H1 (cell line): ENCODE measurements at regions not wholly inside any gene's neighbourhood (a gene's known extent, or its start where the extent isn't known, plus 50 kb on each side); places are given as distances from the start of the nearest gene placed in this dataset.

Experiments used
- CTCF ChIA-PET: fragments of 300-600 bp; sonication (Branson Sonifier 250); formaldehyde crosslinking; loops from one replicate; lab custom pipeline; 2021; ENCODE audit not compliant: partially characterized antibody; lab: Charles Lee
- POLR2A ChIA-PET: fragments of 300-600 bp; sonication (Branson Sonifier 250); formaldehyde crosslinking; loops from one replicate; lab custom pipeline; 2021; ENCODE audit warnings: inconsistent platforms; ENCODE audit not compliant: partially characterized antibody; lab: Charles Lee
- DNase-seq, 2 experiments: peaks; one replicate each; pipeline versions ENCODE4 v3.0.0 to v3.0.0-alpha.2; 2010 to 2022; ENCODE audit warnings: low spot score in 2 of 2, low read depth in 1 of 2, mixed read lengths in 1 of 2
- FAIRE-seq: peaks from 2 replicates; lab custom pipeline; 2011; peaks lifted over from hg19 to GRCh38; lab: Jason Lieb, UNC
- H2AFZ ChIP-seq: 2 replicates; pipeline ENCODE4 v1.8.1; 2012; ENCODE audit warnings: low read length, inconsistent platforms
- H2AK5ac ChIP-seq: 2 replicates; pipeline ENCODE4 v1.6.1; 2013; ENCODE audit warnings: low read depth, low read length
- H2BK120ac ChIP-seq: replicated peaks from 2 replicates; pipeline ENCODE3; 2013; ENCODE audit warnings: low read depth, low read length, inconsistent platforms
- H2BK12ac ChIP-seq: 2 replicates; pipeline ENCODE4 v1.6.1; 2013; ENCODE audit warnings: low read depth, low read length
- H2BK15ac ChIP-seq: 2 replicates; pipeline ENCODE4 v1.6.1; 2013; ENCODE audit warnings: low read length
- H2BK20ac ChIP-seq: 2 replicates; pipeline ENCODE4 v1.6.1; 2013; ENCODE audit warnings: low read length
- H2BK5ac ChIP-seq: 2 replicates; pipeline ENCODE4 v1.6.1; 2013; ENCODE audit warnings: low read depth, low read length
- H3K14ac ChIP-seq: 2 replicates; pipeline ENCODE4 v1.6.1; 2013; ENCODE audit warnings: inconsistent platforms; ENCODE audit not compliant: insufficient read length
- H3K18ac ChIP-seq: 2 replicates; pipeline ENCODE4 v1.6.1; 2013; ENCODE audit warnings: low read length; ENCODE audit errors: extremely low read depth
- H3K23ac ChIP-seq: 2 replicates; pipeline ENCODE4 v1.6.1; 2013; ENCODE audit warnings: inconsistent platforms; ENCODE audit not compliant: insufficient read length
- H3K23me2 ChIP-seq: 2 replicates; pipeline ENCODE4 v1.6.1; 2013; ENCODE audit warnings: low read depth, low read length
- H3K27ac ChIP-seq: 2 replicates; pipeline ENCODE4 v1.6.1; 2011; ENCODE audit warnings: low read depth, low read length, inconsistent platforms
- H3K27me3 ChIP-seq, 4 experiments: replicated peaks in 1 of 4; 1 replicate in 1 of 4; 2 replicates in 3 of 4; pipeline versions ENCODE4 v1.6.1 to v1.8.1; 2011 to 2013; ENCODE audit warnings: low read length in 3 of 4, mild to moderate bottlenecking in 3 of 4, inconsistent platforms in 2 of 4, mixed read lengths in 2 of 4, moderate library complexity in 1 of 4; ENCODE audit not compliant: control insufficient read depth in 3 of 4, insufficient read depth in 3 of 4; ENCODE audit errors: extremely low read depth in 1 of 4
- H3K36me3 ChIP-seq, 4 experiments: 2 replicates each; pipeline versions ENCODE4 v1.6.1 to v1.8.1; 2011 to 2013; ENCODE audit warnings: mild to moderate bottlenecking in 4 of 4, low read length in 3 of 4, moderate library complexity in 2 of 4, control low read depth in 1 of 4, inconsistent platforms in 1 of 4; ENCODE audit not compliant: insufficient read depth in 4 of 4, control insufficient read depth in 2 of 4
- H3K4ac ChIP-seq: replicated peaks from 2 replicates; pipeline ENCODE3; 2013; ENCODE audit warnings: low read length, low read depth, mixed read lengths, inconsistent platforms; ENCODE audit not compliant: insufficient read length
- H3K4me1 ChIP-seq, 4 experiments: replicated peaks in 1 of 4; 1 replicate in 1 of 4; 2 replicates in 3 of 4; pipeline versions ENCODE4 v1.6.1 to v1.8.1; 2011 to 2013; ENCODE audit warnings: low read length in 3 of 4, inconsistent platforms in 2 of 4, mixed read lengths in 1 of 4; ENCODE audit not compliant: insufficient read depth in 4 of 4, control insufficient read depth in 3 of 4
- H3K4me2 ChIP-seq, 2 experiments: 2 replicates each; pipeline versions ENCODE4 v1.6.1 to v1.8.1; 2011 to 2013; ENCODE audit warnings: low read depth in 2 of 2, low read length in 2 of 2, control low read depth in 1 of 2, inconsistent platforms in 1 of 2, mild to moderate bottlenecking in 1 of 2; ENCODE audit not compliant: insufficient read depth in 1 of 2
- H3K4me3 ChIP-seq, 4 experiments: fragments of 200-600, 300-600 bp in 1 of 4; sonication (generic), shearing (Covaris generic), sonication (Bioruptor Twin) in 1 of 4; 2 replicates each; pipeline versions ENCODE4 v1.5.1 to v1.8.1; 2011 to 2016; ENCODE audit warnings: low read length in 4 of 4, low read depth in 3 of 4, control low read depth in 2 of 4, inconsistent platforms in 2 of 4, mild to moderate bottlenecking in 2 of 4, mixed read lengths in 1 of 4, moderate library complexity in 1 of 4; ENCODE audit not compliant: insufficient read depth in 2 of 4; ENCODE audit errors: extremely low read depth in 1 of 4
- H3K56ac ChIP-seq: replicated peaks from 2 replicates; pipeline ENCODE3; 2013; ENCODE audit warnings: low read depth, mild to moderate bottlenecking, mixed read lengths, low read length, inconsistent platforms; ENCODE audit not compliant: insufficient read length
- H3K79me1 ChIP-seq: 2 replicates; pipeline ENCODE4 v1.6.1; 2013; ENCODE audit warnings: low read depth, low read length, control low read depth
- H3K79me2 ChIP-seq, 2 experiments: 2 replicates each; pipeline versions ENCODE4 v1.6.1 to v1.8.1; 2012 to 2013; ENCODE audit warnings: low read length in 2 of 2, mild to moderate bottlenecking in 2 of 2, inconsistent platforms in 1 of 2; ENCODE audit not compliant: insufficient read depth in 2 of 2, control insufficient read depth in 1 of 2
- H3K9ac ChIP-seq, 4 experiments: replicated peaks in 1 of 4; 1 replicate in 1 of 4; 2 replicates in 3 of 4; pipeline versions ENCODE4 v1.6.1 to v1.8.1; 2011 to 2013; ENCODE audit warnings: low read depth in 3 of 4, low read length in 3 of 4, control low read depth in 2 of 4, mild to moderate bottlenecking in 2 of 4, moderate library complexity in 2 of 4, inconsistent platforms in 1 of 4; ENCODE audit errors: extremely low read depth in 1 of 4
- H3K9me3 ChIP-seq, 2 experiments: 2 replicates each; pipeline versions ENCODE4 v1.6.1 to v1.8.1; 2012 to 2013; ENCODE audit warnings: mild to moderate bottlenecking in 2 of 2, moderate library complexity in 2 of 2, control low read depth in 1 of 2, inconsistent platforms in 1 of 2, low read depth in 1 of 2, low read length in 1 of 2, mixed read lengths in 1 of 2; ENCODE audit not compliant: insufficient read depth in 2 of 2
- H4K20me1 ChIP-seq, 2 experiments: replicated peaks in 1 of 2; 2 replicates each; pipeline versions ENCODE3 to v1.8.1; 2011 to 2013; ENCODE audit warnings: inconsistent platforms in 2 of 2, low read length in 2 of 2, mild to moderate bottlenecking in 1 of 2; ENCODE audit not compliant: insufficient read depth in 2 of 2, control insufficient read depth in 1 of 2
- H4K5ac ChIP-seq: 2 replicates; pipeline ENCODE4 v1.6.1; 2013; ENCODE audit warnings: low read length, low read depth, mixed read lengths, inconsistent platforms; ENCODE audit not compliant: insufficient read length
- H4K8ac ChIP-seq: 2 replicates; pipeline ENCODE4 v1.8.0; 2013; ENCODE audit warnings: mild to moderate bottlenecking, moderate library complexity, low read length, inconsistent platforms; ENCODE audit not compliant: insufficient read depth; ENCODE audit errors: extremely low read depth
- H4K91ac ChIP-seq: replicated peaks from 2 replicates; pipeline ENCODE3; 2013; ENCODE audit warnings: low read length, mixed read lengths, inconsistent platforms; ENCODE audit not compliant: insufficient read length
- BACH1 ChIP-seq: IDR thresholded peaks from 2 replicates; pipeline ENCODE4 v1.6.1; 2012; ENCODE audit warnings: low read length, improper control_type of control experiment
- BCL11A ChIP-seq, 2 experiments: IDR thresholded peaks; one replicate each; pipeline ENCODE4 v1.6.1; 2011; ENCODE audit warnings: low read depth in 2 of 2, low read length in 2 of 2, mild to moderate bottlenecking in 2 of 2
- HDAC6 ChIP-seq: IDR thresholded peaks from one replicate; pipeline ENCODE4 v1.7.1; 2012; ENCODE audit warnings: low read depth, mild to moderate bottlenecking, inconsistent platforms, low read length, moderate library complexity
- KDM1A ChIP-seq: fragments of 200-600, 300-600 bp; sonication (generic); IDR thresholded peaks from 2 replicates; pipeline ENCODE4 v1.7.1; 2016; ENCODE audit warnings: mild to moderate bottlenecking, low read length, borderline replicate concordance
- KDM5A ChIP-seq: fragments of 200-600 bp; IDR thresholded peaks from 2 replicates; pipeline ENCODE4 v1.7.1; 2012; ENCODE audit warnings: mild to moderate bottlenecking, low read length, inconsistent platforms, mixed read lengths
- POU5F1 ChIP-seq: IDR thresholded peaks from 2 replicates; pipeline ENCODE4 v1.6.1; 2011; ENCODE audit warnings: low read depth, mild to moderate bottlenecking, low read length, moderate library complexity
- RXRA ChIP-seq: IDR thresholded peaks from 2 replicates; pipeline ENCODE4 v1.6.1; 2011; ENCODE audit warnings: low read depth, mild to moderate bottlenecking, low read length, moderate library complexity; ENCODE audit not compliant: insufficient read depth
- SIN3A ChIP-seq, 2 experiments: IDR thresholded peaks in 1 of 2; conservative IDR thresholded peaks in 1 of 2; 2 replicates each; pipeline ENCODE4 v1.6.1; 2011 to 2012; ENCODE audit warnings: low read length in 2 of 2, improper control_type of control experiment in 1 of 2, low read depth in 1 of 2, mild to moderate bottlenecking in 1 of 2
- SP4 ChIP-seq: IDR thresholded peaks from 2 replicates; pipeline ENCODE4 v1.6.1; 2012; ENCODE audit warnings: low read length, inconsistent platforms
- SRF ChIP-seq: IDR thresholded peaks from 2 replicates; pipeline ENCODE4 v1.6.1; 2011; ENCODE audit warnings: mild to moderate bottlenecking, low read depth, low read length, moderate library complexity
- TAF7 ChIP-seq: optimal IDR thresholded peaks from 2 replicates; pipeline ENCODE3; 2011; ENCODE audit warnings: low read depth, mild to moderate bottlenecking, inconsistent platforms, low read length, moderate library complexity, borderline replicate concordance
- TBP ChIP-seq: IDR thresholded peaks from 2 replicates; pipeline ENCODE4 v1.6.1; 2011; ENCODE audit warnings: low read depth, low read length, improper control_type of control experiment
- WGBS, 2 experiments: shearing (Covaris generic) in 1 of 2; methylation state at CpG; one replicate each; pipeline versions ENCODE4 v1.1.6 to v1.1.7; 2013 to 2015; ENCODE audit warnings: low lambda C conversion rate in 2 of 2, mixed read lengths in 2 of 2, inconsistent platforms in 1 of 2, low coverage in 1 of 2, missing lambda C conversion rate in 1 of 2; ENCODE audit not compliant: insufficient replicate concordance in 2 of 2, insufficient coverage in 1 of 2, insufficient read length in 1 of 2; ENCODE audit errors: extremely low coverage in 1 of 2, missing lambda C conversion rate in 1 of 2; 5-methylcytosine and 5-hydroxymethylcytosine counted together
- TF ChIP-seq, protein P1 (sequence below): IDR thresholded peaks from 2 replicates; pipeline ENCODE4 v1.6.1; 2011; ENCODE audit warnings: low read depth, mild to moderate bottlenecking, low read length; ENCODE audit not compliant: insufficient read depth

DNA sequence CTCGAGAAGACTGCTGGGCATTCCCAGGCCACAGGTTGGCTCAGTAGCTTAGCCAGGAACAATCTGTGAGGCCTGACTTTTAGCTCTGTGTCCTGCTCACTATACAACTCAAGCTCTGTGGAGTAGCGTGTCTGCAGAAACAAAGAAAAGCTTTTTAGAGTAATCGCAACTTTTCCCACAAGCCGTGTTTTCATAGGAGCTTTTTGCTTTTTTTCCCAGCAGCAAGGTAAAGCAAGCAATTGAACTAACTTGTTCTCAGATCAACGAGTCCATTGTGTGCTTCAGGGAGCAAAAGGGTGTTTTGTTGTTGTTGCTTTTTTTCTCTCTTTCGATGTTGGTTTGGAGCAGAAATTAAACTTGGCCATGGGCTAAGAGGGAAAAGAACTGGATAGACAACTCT is 97.3 kb upstream of the BCL2L14 start:
- Histone ChIP-seq H3K36me3 (no peaks in the 10 kb centered on the region), H3K23ac (no peak overlapping the region), H3K18ac (no peak overlapping the region), H2BK20ac (no peak overlapping the region), H3K27me3 (no peaks in the 10 kb centered on the region), H3K4me3 (no peak overlapping the region), H4K5ac (no peak overlapping the region), H2BK120ac (no peak overlapping the region), H2AK5ac (no peak overlapping the region), H3K14ac (no peak overlapping the region), H3K23me2 (no peaks in the 10 kb centered on the region), H4K20me1 (no peaks in the 10 kb centered on the region), H2BK5ac (no peak overlapping the region), H3K56ac (no peak overlapping the region), H3K79me1 (no peaks in the 10 kb centered on the region), H3K4me2 (no peak overlapping the region), H4K8ac (no peak overlapping the region), H3K4me1 (peaks cover 0 to 12% (median 4%) of the 10 kb centered on the region in 4 experiments; a peak in 6 of 7 replicates), H3K4ac (no peak overlapping the region), H4K91ac (no peak overlapping the region), H3K27ac (no peak overlapping the region), H3K9me3 (no peaks in the 10 kb centered on the region), H2BK15ac (no peak overlapping the region), H2BK12ac (no peak overlapping the region), H2AFZ (peak overlapping the region; percentile 90), H3K9ac (no peak overlapping the region), H3K79me2 (no peaks in the 10 kb centered on the region)
- FAIRE-seq: no peak
- ChIA-PET CTCF (interaction anchor here (0.7 to 1.8 kb wide), 6 partner anchors 35 to 1106 kb away, joined by 3 to 6 read pairs (median 4); no protein-coding TSS in a partner anchor), POLR2A (no interaction called here)
- no peak for DNase-seq
- WGBS, 2 experiments: 84% methylated on average over 6 of the region's 6 CpGs; no CpG with 5 or more reads in 1 of the 2 experiments
- TF ChIP-seq SP4 (no peak), KDM5A (no peak), SRF (no peak), KDM1A (no peak), HDAC6 (no peak), BACH1 (no peak), POU5F1 (no peak), RXRA (no peak), SIN3A (conservative IDR thresholded peaks at IDR 0.05 in 1 of 2, IDR thresholded peaks at IDR 0.05 in 1 of 2; ENCODE audit: low read depth in 1 of 2, low read length in 2 of 2) (no peak), BCL11A (IDR thresholded peaks at IDR 0.05; ENCODE audit: low read depth in 2 of 2, low read length in 2 of 2) (no peak), TAF7 (no peak), TBP (no peak)
- TF ChIP-seq, protein P1, sequence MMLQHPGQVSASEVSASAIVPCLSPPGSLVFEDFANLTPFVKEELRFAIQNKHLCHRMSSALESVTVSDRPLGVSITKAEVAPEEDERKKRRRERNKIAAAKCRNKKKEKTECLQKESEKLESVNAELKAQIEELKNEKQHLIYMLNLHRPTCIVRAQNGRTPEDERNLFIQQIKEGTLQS: no peak
